ENCODE measurements at regions not wholly inside any gene's neighbourhood (a gene's known extent, or its start where the extent isn't known, plus 50 kb on each side); places are given as distances from the start of the nearest gene placed in this dataset.

GRCh38 chr11:81725701-81726100, 1008.0 kb downstream of the FAM181B start:
- no peak overlapping the region for H3K14ac ChIP-seq (ENCODE audit: low read length)
- no peaks in the 10 kb centered on the region for H3K79me1 ChIP-seq (ENCODE audit: low read length)
- H3K4me1 ChIP-seq (ENCODE audit: control insufficient read depth in 1 of 2, insufficient read depth in 2 of 2, low read length in 2 of 2): no peaks in the 10 kb centered on the region
- H2BK5ac ChIP-seq (ENCODE audit: low read depth, low read length, poor library complexity): no peak overlapping the region
- WGBS (ENCODE audit: extremely low coverage, insufficient coverage, insufficient read length): no CpG with 5 or more reads among the region's 3 CpGs
- H3K79me2 ChIP-seq (ENCODE audit: control insufficient read depth, insufficient read depth, low read length, poor library complexity): no peaks in the 10 kb centered on the region
- H3K4ac ChIP-seq (ENCODE audit: low read depth, low read length): no peak overlapping the region
- H4K12ac ChIP-seq (ENCODE audit: low read depth, low read length): no peak overlapping the region
- no peak overlapping the region for H4K8ac ChIP-seq (ENCODE audit: low read depth, low read length)
- H3K36me3 ChIP-seq (ENCODE audit: control insufficient read depth in 1 of 2, insufficient read depth in 2 of 2, low read length in 2 of 2): no peaks in the 10 kb centered on the region
- no peaks in the 10 kb centered on the region for H3K27me3 ChIP-seq (ENCODE audit: insufficient read depth, low read length)
- H3K4me3 ChIP-seq (ENCODE audit: low read depth, low read length): no peak overlapping the region
- no peak overlapping the region for H3K27ac ChIP-seq (ENCODE audit: low read depth, low read length)
- no peak overlapping the region for H3K9ac ChIP-seq (ENCODE audit: low read length)
- no peak for DNase-seq
- H4K91ac ChIP-seq (ENCODE audit: low read depth, low read length): no peak overlapping the region
- H2BK12ac ChIP-seq (ENCODE audit: low read length): no peak overlapping the region
- no peak overlapping the region for H3K18ac ChIP-seq (ENCODE audit: low read length)
- H2AK5ac ChIP-seq (ENCODE audit: low read length): no peak overlapping the region
- no peak overlapping the region for H3K4me2 ChIP-seq (ENCODE audit: low read length)
- H2BK120ac ChIP-seq (ENCODE audit: insufficient read depth, low read length, poor library complexity): no peak overlapping the region
- H2AFZ ChIP-seq (ENCODE audit: insufficient read depth, low read length, poor library complexity): no peak overlapping the region
- no peak overlapping the region for H3K23ac ChIP-seq (ENCODE audit: low read length)
- H3K9me3 ChIP-seq (ENCODE audit: insufficient read depth, low read depth, low read length): peaks cover under 1% of the 10 kb centered on the region

- Histone ChIP-seq H3K4me1 (ENCODE audit: control insufficient read depth in 1 of 2, insufficient read depth in 2 of 2, low read length in 2 of 2) (no peaks in the 10 kb centered on the region), H4K12ac (ENCODE audit: low read depth, low read length) (no peak overlapping the region), H3K36me3 (ENCODE audit: control insufficient read depth in 1 of 2, insufficient read depth in 2 of 2, low read length in 2 of 2) (no peaks in the 10 kb centered on the region), H2AK5ac (ENCODE audit: low read length) (no peak overlapping the region), H4K91ac (ENCODE audit: low read depth, low read length) (no peak overlapping the region), H3K9me3 (ENCODE audit: insufficient read depth, low read depth, low read length) (no peaks in the 10 kb centered on the region), H2BK120ac (ENCODE audit: insufficient read depth, low read length, poor library complexity) (no peak overlapping the region), H3K79me1 (ENCODE audit: low read length) (no peaks in the 10 kb centered on the region), H3K27ac (ENCODE audit: low read depth, low read length) (no peak overlapping the region), H3K4me2 (ENCODE audit: low read length) (no peak overlapping the region), H2BK5ac (ENCODE audit: low read depth, low read length, poor library complexity) (no peak overlapping the region), H3K18ac (ENCODE audit: low read length) (no peak overlapping the region), H2BK12ac (ENCODE audit: low read length) (no peak overlapping the region), H3K27me3 (ENCODE audit: insufficient read depth, low read length) (no peaks in the 10 kb centered on the region), H2AFZ (ENCODE audit: insufficient read depth, low read length, poor library complexity) (no peak overlapping the region), H4K8ac (ENCODE audit: low read depth, low read length) (no peak overlapping the region), H3K4me3 (ENCODE audit: low read depth, low read length) (no peak overlapping the region), H3K23ac (ENCODE audit: low read length) (no peak overlapping the region), H3K14ac (ENCODE audit: low read length) (no peak overlapping the region), H3K4ac (ENCODE audit: low read depth, low read length) (no peak overlapping the region), H3K79me2 (ENCODE audit: control insufficient read depth, insufficient read depth, low read length, poor library complexity) (no peaks in the 10 kb centered on the region), H3K9ac (ENCODE audit: low read length) (no peak overlapping the region)
- no CpG with 5 or more reads among the region's 1 CpG for WGBS (ENCODE audit: extremely low coverage, insufficient coverage, insufficient read length)
- DNase-seq: no peak
Measured at GRCh38 chr11:81717695-81718094, 1016.0 kb downstream of the FAM181B start.

- Histone ChIP-seq H4K8ac (ENCODE audit: low read depth, low read length) (no peak overlapping the region), H3K27ac (ENCODE audit: low read depth, low read length) (no peak overlapping the region), H3K4me2 (ENCODE audit: low read length) (no peak overlapping the region), H2BK5ac (ENCODE audit: low read depth, low read length, poor library complexity) (no peak overlapping the region), H3K23ac (ENCODE audit: low read length) (no peak overlapping the region), H2AK5ac (ENCODE audit: low read length) (no peak overlapping the region), H3K18ac (ENCODE audit: low read length) (no peak overlapping the region), H3K9me3 (ENCODE audit: insufficient read depth, low read depth, low read length) (no peaks in the 10 kb centered on the region), H3K4me1 (ENCODE audit: control insufficient read depth in 1 of 2, insufficient read depth in 2 of 2, low read length in 2 of 2) (no peaks in the 10 kb centered on the region), H3K9ac (ENCODE audit: low read length) (no peak overlapping the region), H3K79me2 (ENCODE audit: control insufficient read depth, insufficient read depth, low read length, poor library complexity) (no peaks in the 10 kb centered on the region), H4K12ac (ENCODE audit: low read depth, low read length) (no peak overlapping the region), H3K36me3 (ENCODE audit: control insufficient read depth in 1 of 2, insufficient read depth in 2 of 2, low read length in 2 of 2) (no peaks in the 10 kb centered on the region), H3K79me1 (ENCODE audit: low read length) (no peaks in the 10 kb centered on the region), H2AFZ (ENCODE audit: insufficient read depth, low read length, poor library complexity) (no peak overlapping the region), H2BK12ac (ENCODE audit: low read length) (no peak overlapping the region), H3K27me3 (ENCODE audit: insufficient read depth, low read length) (no peaks in the 10 kb centered on the region), H4K91ac (ENCODE audit: low read depth, low read length) (no peak overlapping the region), H3K4me3 (ENCODE audit: low read depth, low read length) (no peak overlapping the region), H2BK120ac (ENCODE audit: insufficient read depth, low read length, poor library complexity) (no peak overlapping the region), H3K14ac (ENCODE audit: low read length) (no peak overlapping the region), H3K4ac (ENCODE audit: low read depth, low read length) (no peak overlapping the region)
- no peak for DNase-seq
- WGBS (ENCODE audit: extremely low coverage, insufficient coverage, insufficient read length): no CpG with 5 or more reads among the region's 1 CpG
Measured at GRCh38 chr11:81707881-81708280, 1025.8 kb downstream of the FAM181B start.

- H3K14ac ChIP-seq (ENCODE audit: low read length): no peak overlapping the region
- no peak overlapping the region for H4K91ac ChIP-seq (ENCODE audit: low read depth, low read length)
- DNase-seq: no peak
- H3K23ac ChIP-seq (ENCODE audit: low read length): no peak overlapping the region
- no peaks in the 10 kb centered on the region for H3K36me3 ChIP-seq (ENCODE audit: control insufficient read depth in 1 of 2, insufficient read depth in 2 of 2, low read length in 2 of 2)
- H3K79me1 ChIP-seq (ENCODE audit: low read length): no peaks in the 10 kb centered on the region
- WGBS (ENCODE audit: extremely low coverage, insufficient coverage, insufficient read length): no CpG with 5 or more reads among the region's 3 CpGs
- no peak overlapping the region for H2BK5ac ChIP-seq (ENCODE audit: low read depth, low read length, poor library complexity)
- H4K8ac ChIP-seq (ENCODE audit: low read depth, low read length): no peak overlapping the region
- H3K18ac ChIP-seq (ENCODE audit: low read length): no peak overlapping the region
- H3K27me3 ChIP-seq (ENCODE audit: insufficient read depth, low read length): no peaks in the 10 kb centered on the region
- no peak overlapping the region for H3K4me3 ChIP-seq (ENCODE audit: low read depth, low read length)
- no peak overlapping the region for H3K4me2 ChIP-seq (ENCODE audit: low read length)
- H3K4ac ChIP-seq (ENCODE audit: low read depth, low read length): no peak overlapping the region
- H2BK120ac ChIP-seq (ENCODE audit: insufficient read depth, low read length, poor library complexity): no peak overlapping the region
- no peak overlapping the region for H4K12ac ChIP-seq (ENCODE audit: low read depth, low read length)
- H2AK5ac ChIP-seq (ENCODE audit: low read length): no peak overlapping the region
- no peaks in the 10 kb centered on the region for H3K79me2 ChIP-seq (ENCODE audit: control insufficient read depth, insufficient read depth, low read length, poor library complexity)
- no peak overlapping the region for H3K27ac ChIP-seq (ENCODE audit: low read depth, low read length)
- no peak overlapping the region for H2BK12ac ChIP-seq (ENCODE audit: low read length)
- H3K9me3 ChIP-seq (ENCODE audit: insufficient read depth, low read depth, low read length): no peaks in the 10 kb centered on the region
- no peaks in the 10 kb centered on the region for H3K4me1 ChIP-seq (ENCODE audit: control insufficient read depth in 1 of 2, insufficient read depth in 2 of 2, low read length in 2 of 2)
- no peak overlapping the region for H2AFZ ChIP-seq (ENCODE audit: insufficient read depth, low read length, poor library complexity)
- no peak overlapping the region for H3K9ac ChIP-seq (ENCODE audit: low read length)
Measured at GRCh38 chr11:81705283-81705682, 1028.4 kb downstream of the FAM181B start.

All from trophoblast cell (in vitro differentiated cells and primary cell).